ENCODE measurements at regions not wholly inside any gene's neighbourhood (a gene's known extent, or its start where the extent isn't known, plus 50 kb on each side); places are given as distances from the start of the nearest gene placed in this dataset.

DNA sequence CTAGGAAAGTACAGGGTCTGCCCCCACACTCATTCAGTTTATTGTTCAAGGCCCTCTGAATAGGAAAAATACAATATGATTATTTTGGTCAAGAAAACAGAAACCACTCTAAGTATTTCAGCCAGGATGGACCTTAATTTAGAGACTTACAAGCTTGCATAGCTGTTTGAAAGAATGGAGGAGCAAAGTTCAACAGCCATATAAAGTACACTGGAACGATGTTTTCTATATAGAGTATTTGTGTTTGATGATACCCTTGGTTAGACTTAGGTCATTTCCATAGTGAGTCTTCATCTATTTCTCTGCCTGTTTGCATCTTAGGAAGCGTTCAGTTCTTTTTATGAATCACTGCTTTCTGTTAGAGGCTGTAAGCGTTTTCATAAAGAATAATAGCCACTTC, 366.2 kb downstream of the NUP35 start:
- H3K4me1 ChIP-seq (replicated peaks), result no peaks in the 10 kb centered on the region
- no peak for DNase-seq (ENCODE audit: low spot score)
- no peaks in the 10 kb centered on the region for H3K27me3 ChIP-seq (replicated peaks; ENCODE audit: insufficient read depth)
- no peak for TF ChIP-seq POLR2AphosphoS5 (IDR thresholded peaks at IDR 0.05)
- TF ChIP-seq, protein P1, sequence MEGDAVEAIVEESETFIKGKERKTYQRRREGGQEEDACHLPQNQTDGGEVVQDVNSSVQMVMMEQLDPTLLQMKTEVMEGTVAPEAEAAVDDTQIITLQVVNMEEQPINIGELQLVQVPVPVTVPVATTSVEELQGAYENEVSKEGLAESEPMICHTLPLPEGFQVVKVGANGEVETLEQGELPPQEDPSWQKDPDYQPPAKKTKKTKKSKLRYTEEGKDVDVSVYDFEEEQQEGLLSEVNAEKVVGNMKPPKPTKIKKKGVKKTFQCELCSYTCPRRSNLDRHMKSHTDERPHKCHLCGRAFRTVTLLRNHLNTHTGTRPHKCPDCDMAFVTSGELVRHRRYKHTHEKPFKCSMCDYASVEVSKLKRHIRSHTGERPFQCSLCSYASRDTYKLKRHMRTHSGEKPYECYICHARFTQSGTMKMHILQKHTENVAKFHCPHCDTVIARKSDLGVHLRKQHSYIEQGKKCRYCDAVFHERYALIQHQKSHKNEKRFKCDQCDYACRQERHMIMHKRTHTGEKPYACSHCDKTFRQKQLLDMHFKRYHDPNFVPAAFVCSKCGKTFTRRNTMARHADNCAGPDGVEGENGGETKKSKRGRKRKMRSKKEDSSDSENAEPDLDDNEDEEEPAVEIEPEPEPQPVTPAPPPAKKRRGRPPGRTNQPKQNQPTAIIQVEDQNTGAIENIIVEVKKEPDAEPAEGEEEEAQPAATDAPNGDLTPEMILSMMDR (IDR thresholded peaks at IDR 0.05), result no peak
- no peak for TF ChIP-seq POLR2A (IDR thresholded peaks at IDR 0.05)
- H3K4me3 ChIP-seq, result no peak overlapping the region
- intact Hi-C loops (cut with DNase I), result no loop called here
- H3K27ac ChIP-seq, result no peak overlapping the region
- H3K36me3 ChIP-seq, result no peaks in the 10 kb centered on the region
- WGBS, result 65% methylated on average over 3 of the region's 3 CpGs
- no peaks in the 10 kb centered on the region for H3K9me3 ChIP-seq

DNA sequence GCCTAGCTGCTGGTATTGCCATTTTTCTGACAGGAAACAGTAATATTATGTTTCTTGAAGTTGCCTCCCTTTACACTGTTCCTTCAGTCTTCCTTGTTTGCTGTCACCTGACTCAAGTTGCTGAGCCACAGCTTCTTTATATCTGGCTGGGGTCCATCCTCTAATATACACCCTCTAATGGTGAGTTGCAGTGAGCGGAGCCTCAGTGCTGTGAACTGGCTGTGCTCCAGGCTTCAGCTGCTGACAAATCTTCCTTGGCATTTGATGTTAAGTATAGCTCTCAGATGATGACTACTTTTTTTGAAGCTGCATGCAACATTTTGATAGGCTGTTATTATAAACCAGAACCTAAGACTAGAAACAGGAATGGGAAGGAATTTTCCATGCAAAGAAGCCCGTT, 366.7 kb downstream of the NUP35 start:
- H3K4me1 ChIP-seq (replicated peaks), result no peaks in the 10 kb centered on the region
- no peak for DNase-seq (ENCODE audit: low spot score)
- no peak overlapping the region for H3K4me3 ChIP-seq
- intact Hi-C loops (cut with DNase I), result no loop called here
- 22% methylated on average over 2 of the region's 2 CpGs for WGBS
- no peaks in the 10 kb centered on the region for H3K36me3 ChIP-seq
- H3K27me3 ChIP-seq (replicated peaks; ENCODE audit: insufficient read depth), result no peaks in the 10 kb centered on the region
- TF ChIP-seq POLR2A (IDR thresholded peaks at IDR 0.05) (no peak), POLR2AphosphoS5 (IDR thresholded peaks at IDR 0.05) (no peak)
- TF ChIP-seq, protein P1 (IDR thresholded peaks at IDR 0.05), result no peak
- H3K9me3 ChIP-seq, result no peaks in the 10 kb centered on the region
- no peak overlapping the region for H3K27ac ChIP-seq

DNA sequence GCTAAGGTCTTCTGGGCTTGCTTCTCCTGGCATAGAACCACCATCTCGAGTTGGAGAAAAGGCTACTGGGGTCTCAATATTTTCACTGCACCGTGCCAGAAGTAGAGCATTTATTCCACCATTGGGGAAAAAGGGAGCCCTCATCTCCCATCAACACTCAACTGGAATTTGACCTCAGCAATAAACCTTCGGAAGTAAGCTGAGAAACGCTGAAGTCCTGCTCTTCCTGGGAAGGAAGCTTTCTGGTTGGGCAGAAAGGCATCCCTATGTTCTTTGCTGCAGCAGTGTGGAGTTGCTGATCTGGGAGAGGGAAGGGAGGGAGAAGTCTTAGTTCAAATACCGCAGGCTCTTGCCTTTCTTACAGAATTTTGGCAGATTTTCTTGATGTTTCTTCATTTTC, 368.8 kb downstream of the NUP35 start:
- Histone ChIP-seq H3K27ac (no peak overlapping the region), H3K27me3 (replicated peaks; ENCODE audit: insufficient read depth) (no peaks in the 10 kb centered on the region), H3K9me3 (no peaks in the 10 kb centered on the region), H3K36me3 (no peaks in the 10 kb centered on the region), H3K4me1 (replicated peaks) (no peaks in the 10 kb centered on the region), H3K4me3 (no peak overlapping the region)
- TF ChIP-seq POLR2A (IDR thresholded peaks at IDR 0.05) (no peak), POLR2AphosphoS5 (IDR thresholded peaks at IDR 0.05) (no peak)
- TF ChIP-seq, protein P1 (IDR thresholded peaks at IDR 0.05), result no peak
- intact Hi-C loops (cut with DNase I), result no loop called here
- no peak for DNase-seq (ENCODE audit: low spot score)
- 32% methylated on average over 5 of the region's 5 CpGs for WGBS

DNA sequence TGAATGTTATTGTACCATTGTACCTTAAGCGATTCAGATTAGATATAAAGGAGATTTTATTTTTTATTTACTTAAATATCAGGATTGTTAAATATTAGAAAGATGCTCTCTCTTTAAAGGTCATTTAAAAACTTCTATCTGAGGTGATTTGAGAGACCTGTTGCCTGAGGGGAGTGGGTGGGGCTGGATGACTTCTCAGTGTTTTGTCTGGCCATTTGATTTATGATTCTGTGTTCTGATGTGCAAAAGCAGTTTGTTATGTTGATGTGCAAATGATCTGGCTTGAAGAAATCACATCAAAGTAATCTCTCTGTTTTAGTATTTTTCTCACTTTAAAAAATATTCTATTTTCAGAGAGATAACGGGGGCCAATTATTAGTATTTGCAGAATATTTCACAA, 370.8 kb downstream of the NUP35 start:
- no peak overlapping the region for H3K4me3 ChIP-seq
- H3K36me3 ChIP-seq, result no peaks in the 10 kb centered on the region
- WGBS, result 83% methylated on average over 2 of the region's 2 CpGs
- TF ChIP-seq POLR2AphosphoS5 (IDR thresholded peaks at IDR 0.05), result no peak
- TF ChIP-seq, protein P1 (IDR thresholded peaks at IDR 0.05), result no peak
- no peak for TF ChIP-seq POLR2A (IDR thresholded peaks at IDR 0.05)
- intact Hi-C loops (cut with DNase I), result no loop called here
- H3K27ac ChIP-seq, result no peak overlapping the region
- H3K9me3 ChIP-seq, result no peaks in the 10 kb centered on the region
- no peaks in the 10 kb centered on the region for H3K27me3 ChIP-seq (replicated peaks; ENCODE audit: insufficient read depth)
- DNase-seq (ENCODE audit: low spot score), result no peak
- no peaks in the 10 kb centered on the region for H3K4me1 ChIP-seq (replicated peaks)

DNA sequence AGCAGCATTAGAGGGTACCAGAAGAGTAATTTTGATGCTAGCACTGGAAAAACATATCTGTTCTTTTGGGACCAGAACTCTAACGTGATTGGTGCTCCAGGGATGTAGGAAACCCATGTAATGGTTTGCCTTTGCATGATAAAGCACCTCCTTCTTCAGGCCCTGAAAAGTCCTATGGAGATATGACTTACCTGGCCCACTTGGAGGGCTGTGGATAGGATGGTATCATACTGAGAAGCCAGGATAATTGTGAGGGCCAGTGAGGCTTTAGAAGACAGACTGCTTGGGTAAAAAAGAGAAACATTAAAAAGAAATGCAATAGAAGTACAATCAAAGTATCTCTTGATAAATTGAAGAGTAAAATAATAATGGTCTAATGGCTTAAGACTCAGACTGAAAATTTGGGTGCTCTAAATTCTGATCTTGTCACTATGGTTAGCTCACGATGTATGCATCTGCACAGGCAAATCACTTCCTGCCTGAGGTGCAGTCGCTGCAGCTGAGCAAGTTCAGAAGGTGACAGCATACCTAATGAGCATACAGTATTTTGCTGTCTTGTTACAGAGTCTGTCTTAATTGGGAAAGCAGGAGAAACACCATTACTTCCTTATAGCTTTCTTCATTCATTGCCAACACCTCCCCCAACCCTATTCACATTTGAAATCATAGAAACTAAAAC, 371.5 kb downstream of the NUP35 start:
- Histone ChIP-seq H3K27ac (no peak overlapping the region), H3K36me3 (no peaks in the 10 kb centered on the region), H3K27me3 (replicated peaks; ENCODE audit: insufficient read depth) (no peaks in the 10 kb centered on the region), H3K4me1 (replicated peaks) (no peaks in the 10 kb centered on the region), H3K9me3 (no peaks in the 10 kb centered on the region), H3K4me3 (no peak overlapping the region)
- TF ChIP-seq, protein P1 (IDR thresholded peaks at IDR 0.05), result no peak
- TF ChIP-seq POLR2A (IDR thresholded peaks at IDR 0.05) (no peak), POLR2AphosphoS5 (IDR thresholded peaks at IDR 0.05) (no peak)
- DNase-seq (ENCODE audit: low spot score), result no peak
- whole genome bisulfite sequencing, result 53% methylated on average over 3 of the region's 3 CpGs
- intact Hi-C loops (cut with DNase I), result no loop called here
